ENCODE measurements at regions not wholly inside any gene's neighbourhood (a gene's known extent, or its start where the extent isn't known, plus 50 kb on each side); places are given as distances from the start of the nearest gene placed in this dataset.

DNA sequence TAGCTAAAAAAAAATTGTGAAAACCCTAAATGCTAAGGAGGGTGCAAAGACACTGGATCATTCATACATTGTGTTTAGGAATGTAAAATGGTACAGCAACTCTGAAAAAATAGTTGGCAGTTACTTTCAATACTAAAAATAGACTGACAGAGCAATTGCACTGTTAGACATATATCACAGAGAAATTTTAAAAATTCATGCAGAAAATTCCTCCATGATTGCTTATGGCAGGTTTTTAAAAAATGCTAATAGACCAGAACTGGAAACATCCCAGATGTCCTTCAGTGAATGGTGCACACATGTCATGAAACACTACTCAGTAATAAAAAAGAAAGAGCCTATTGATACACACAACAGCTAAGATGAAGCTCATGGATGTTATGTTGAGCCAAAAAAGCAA is 349.8 kb upstream of the DAB2 start:
- no peak for FAIRE-seq
- no peak for DNase-seq (ENCODE audit: low read depth)
- no peak overlapping the region for H3K4me3 ChIP-seq (ENCODE audit: low read depth, low read length)
- H3K36me3 ChIP-seq (ENCODE audit: control insufficient read depth, insufficient read depth, low read length), result no peaks in the 10 kb centered on the region
- TF ChIP-seq, protein P1, sequence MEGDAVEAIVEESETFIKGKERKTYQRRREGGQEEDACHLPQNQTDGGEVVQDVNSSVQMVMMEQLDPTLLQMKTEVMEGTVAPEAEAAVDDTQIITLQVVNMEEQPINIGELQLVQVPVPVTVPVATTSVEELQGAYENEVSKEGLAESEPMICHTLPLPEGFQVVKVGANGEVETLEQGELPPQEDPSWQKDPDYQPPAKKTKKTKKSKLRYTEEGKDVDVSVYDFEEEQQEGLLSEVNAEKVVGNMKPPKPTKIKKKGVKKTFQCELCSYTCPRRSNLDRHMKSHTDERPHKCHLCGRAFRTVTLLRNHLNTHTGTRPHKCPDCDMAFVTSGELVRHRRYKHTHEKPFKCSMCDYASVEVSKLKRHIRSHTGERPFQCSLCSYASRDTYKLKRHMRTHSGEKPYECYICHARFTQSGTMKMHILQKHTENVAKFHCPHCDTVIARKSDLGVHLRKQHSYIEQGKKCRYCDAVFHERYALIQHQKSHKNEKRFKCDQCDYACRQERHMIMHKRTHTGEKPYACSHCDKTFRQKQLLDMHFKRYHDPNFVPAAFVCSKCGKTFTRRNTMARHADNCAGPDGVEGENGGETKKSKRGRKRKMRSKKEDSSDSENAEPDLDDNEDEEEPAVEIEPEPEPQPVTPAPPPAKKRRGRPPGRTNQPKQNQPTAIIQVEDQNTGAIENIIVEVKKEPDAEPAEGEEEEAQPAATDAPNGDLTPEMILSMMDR (IDR thresholded peaks at IDR 0.05; ENCODE audit: insufficient read depth, low read length, severe bottlenecking), result no peak
- H3K27me3 ChIP-seq (ENCODE audit: control insufficient read depth, insufficient read depth, low read length), result no peaks in the 10 kb centered on the region

DNA sequence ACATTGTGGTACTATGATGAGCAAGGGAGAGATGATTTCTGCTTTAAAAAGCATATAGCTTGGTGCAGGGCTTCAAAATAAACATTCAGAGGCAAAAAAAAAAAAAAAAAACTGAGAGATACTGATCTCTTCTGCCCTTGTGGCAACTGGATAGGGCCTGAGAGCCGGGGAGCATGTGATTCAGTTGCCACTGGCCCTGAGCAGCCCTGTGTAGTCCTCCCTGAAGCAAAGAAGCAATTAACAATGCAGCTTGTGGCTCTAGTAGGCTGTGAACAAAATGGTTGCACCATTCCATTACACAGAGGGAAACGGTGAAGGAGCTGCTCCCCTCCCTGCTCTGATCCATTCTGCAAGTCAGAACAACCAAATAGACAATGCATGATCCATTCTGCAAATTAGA is 347.5 kb upstream of the DAB2 start:
- Histone ChIP-seq H3K27me3 (ENCODE audit: control insufficient read depth, insufficient read depth, low read length) (no peaks in the 10 kb centered on the region), H3K4me3 (ENCODE audit: low read depth, low read length) (no peak overlapping the region), H3K36me3 (ENCODE audit: control insufficient read depth, insufficient read depth, low read length) (no peaks in the 10 kb centered on the region)
- TF ChIP-seq, protein P1 (IDR thresholded peaks at IDR 0.05; ENCODE audit: insufficient read depth, low read length, severe bottlenecking), result no peak
- FAIRE-seq (no peak), DNase-seq (ENCODE audit: low read depth) (no peak)

DNA sequence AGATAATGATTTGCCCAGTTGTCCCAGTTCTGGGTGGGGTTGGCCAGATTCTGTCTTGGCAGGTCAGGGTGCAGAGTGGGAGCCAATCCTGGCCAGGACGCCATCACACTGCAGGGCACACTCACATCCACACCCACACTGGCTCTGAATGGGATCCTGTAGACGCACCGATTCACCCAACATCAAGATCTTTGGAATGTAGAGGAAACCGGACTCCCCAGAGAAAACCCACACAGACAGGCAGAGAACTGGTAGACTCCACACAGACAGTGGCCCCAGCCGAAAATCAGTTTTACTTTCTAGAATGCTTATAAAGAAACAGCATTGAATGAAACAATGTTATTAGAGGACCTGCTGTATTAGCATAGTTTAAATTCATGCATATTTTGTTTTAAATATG is 343.1 kb upstream of the DAB2 start:
- FAIRE-seq (no peak), DNase-seq (ENCODE audit: low read depth) (no peak)
- Histone ChIP-seq H3K36me3 (ENCODE audit: control insufficient read depth, insufficient read depth, low read length) (no peaks in the 10 kb centered on the region), H3K27me3 (ENCODE audit: control insufficient read depth, insufficient read depth, low read length) (no peaks in the 10 kb centered on the region), H3K4me3 (ENCODE audit: low read depth, low read length) (no peak overlapping the region)
- TF ChIP-seq, protein P1 (IDR thresholded peaks at IDR 0.05; ENCODE audit: insufficient read depth, low read length, severe bottlenecking), result no peak

- DNase-seq (ENCODE audit: low read depth), result no peak
- no peaks in the 10 kb centered on the region for H3K36me3 ChIP-seq (ENCODE audit: control insufficient read depth, insufficient read depth, low read length)
- FAIRE-seq, result no peak
- no peaks in the 10 kb centered on the region for H3K27me3 ChIP-seq (ENCODE audit: control insufficient read depth, insufficient read depth, low read length)
- H3K4me3 ChIP-seq (ENCODE audit: low read depth, low read length), result no peak overlapping the region
- TF ChIP-seq, protein P1 (IDR thresholded peaks at IDR 0.05; ENCODE audit: insufficient read depth, low read length, severe bottlenecking), result no peak
Measured at GRCh38 chr5:39765366-39765765, 340.6 kb upstream of the DAB2 start.

GRCh38 chr5:39762761-39763160 is 338.0 kb upstream of the DAB2 start:
- H3K4me3 ChIP-seq (ENCODE audit: low read depth, low read length), result no peak overlapping the region
- no peaks in the 10 kb centered on the region for H3K27me3 ChIP-seq (ENCODE audit: control insufficient read depth, insufficient read depth, low read length)
- DNase-seq (ENCODE audit: low read depth) (no peak), FAIRE-seq (no peak)
- no peaks in the 10 kb centered on the region for H3K36me3 ChIP-seq (ENCODE audit: control insufficient read depth, insufficient read depth, low read length)
- TF ChIP-seq, protein P1 (IDR thresholded peaks at IDR 0.05; ENCODE audit: insufficient read depth, low read length, severe bottlenecking), result no peak

- no peak for DNase-seq (ENCODE audit: low read depth)
- FAIRE-seq, result no peak
- Histone ChIP-seq H3K4me3 (ENCODE audit: low read depth, low read length) (no peak overlapping the region), H3K27me3 (ENCODE audit: control insufficient read depth, insufficient read depth, low read length) (no peaks in the 10 kb centered on the region), H3K36me3 (ENCODE audit: control insufficient read depth, insufficient read depth, low read length) (no peaks in the 10 kb centered on the region)
- TF ChIP-seq, protein P1 (IDR thresholded peaks at IDR 0.05; ENCODE audit: insufficient read depth, low read length, severe bottlenecking), result no peak
Measured at GRCh38 chr5:39761199-39761950, 336.6 kb upstream of the DAB2 start.

All from bronchial epithelial cell (primary cell).